ENCODE measurements at regions not wholly inside any gene's neighbourhood (a gene's known extent, or its start where the extent isn't known, plus 50 kb on each side); places are given as distances from the start of the nearest gene placed in this dataset.

GRCh38 chr10:4117604-4118003, 332.6 kb upstream of the KLF6 start:
- no peaks in the 10 kb centered on the region for H3K27me3 ChIP-seq
- 71 to 88% methylated on average over 1 of the region's 1 CpG for WGBS, 2 donors (ENCODE audit: low coverage in 1 of 2)
- DNase-seq: no peak
- in situ Hi-C loops (cut with MboI; ENCODE audit: low pct_ligation_motif_present in 1 of 4, low pct_unique_long_range_greater_than_20kb in 1 of 4, low sequenced_read_pairs in 3 of 4): no loop called here
- H3K4me3 ChIP-seq: no peak overlapping the region
- no peaks in the 10 kb centered on the region for H3K36me3 ChIP-seq
- H3K4me1 ChIP-seq: peaks cover 0 to 5% (median 0%) of the 10 kb centered on the region in 4 donors
- intact Hi-C loops (cut with DNase I; ENCODE audit: low total_unique reads): no loop called here
- H3K27ac ChIP-seq: no peak overlapping the region
- no peak for TF ChIP-seq POLR2A (IDR thresholded peaks at IDR 0.05)
- no peak for TF ChIP-seq POLR2AphosphoS5 (IDR thresholded peaks at IDR 0.05)
- no peak for TF ChIP-seq EP300 (IDR thresholded peaks at IDR 0.05; ENCODE audit: low read depth)
- TF ChIP-seq CTCF (IDR thresholded peaks at IDR 0.05): no peak
- peaks cover 0 to 4% of the 10 kb centered on the region in 2 donors for H3K9me3 ChIP-seq

GRCh38 chr10:4111643-4112042, 326.6 kb upstream of the KLF6 start:
- TF ChIP-seq POLR2A (IDR thresholded peaks at IDR 0.05) (no peak), POLR2AphosphoS5 (IDR thresholded peaks at IDR 0.05) (no peak), CTCF (IDR thresholded peaks at IDR 0.05) (no peak), EP300 (IDR thresholded peaks at IDR 0.05; ENCODE audit: low read depth) (no peak)
- in situ Hi-C loops (cut with MboI; ENCODE audit: low pct_ligation_motif_present in 1 of 4, low pct_unique_long_range_greater_than_20kb in 1 of 4, low sequenced_read_pairs in 3 of 4) (no loop called here), intact Hi-C loops (cut with DNase I; ENCODE audit: low total_unique reads) (no loop called here)
- WGBS, 2 donors (ENCODE audit: low coverage in 1 of 2): 70 to 80% methylated on average over 1 of the region's 1 CpG
- H3K4me1 ChIP-seq: no peaks in the 10 kb centered on the region
- H3K36me3 ChIP-seq: no peaks in the 10 kb centered on the region
- no peak for DNase-seq
- no peak overlapping the region for H3K27ac ChIP-seq
- H3K4me3 ChIP-seq: no peak overlapping the region
- H3K27me3 ChIP-seq: no peaks in the 10 kb centered on the region
- H3K9me3 ChIP-seq: peaks cover 0 to 4% of the 10 kb centered on the region in 2 donors

- H3K4me3 ChIP-seq: no peak overlapping the region
- 88 to 95% methylated on average over 3 of the region's 3 CpGs for WGBS, 2 donors (ENCODE audit: low coverage in 1 of 2)
- no peak overlapping the region for H3K27ac ChIP-seq
- TF ChIP-seq POLR2AphosphoS5 (IDR thresholded peaks at IDR 0.05) (no peak), CTCF (IDR thresholded peaks at IDR 0.05) (no peak), POLR2A (IDR thresholded peaks at IDR 0.05) (no peak), EP300 (IDR thresholded peaks at IDR 0.05; ENCODE audit: low read depth) (no peak)
- no peaks in the 10 kb centered on the region for H3K4me1 ChIP-seq
- no peaks in the 10 kb centered on the region for H3K36me3 ChIP-seq
- in situ Hi-C loops (cut with MboI; ENCODE audit: low pct_ligation_motif_present in 1 of 4, low pct_unique_long_range_greater_than_20kb in 1 of 4, low sequenced_read_pairs in 3 of 4) (no loop called here), intact Hi-C loops (cut with DNase I; ENCODE audit: low total_unique reads) (no loop called here)
- no peak for DNase-seq
- no peaks in the 10 kb centered on the region for H3K9me3 ChIP-seq
- H3K27me3 ChIP-seq: no peaks in the 10 kb centered on the region
These were observed 324.5 kb upstream of the KLF6 start for GRCh38 chr10:4109469-4109868.

GRCh38 chr10:4108693-4109092, 323.7 kb upstream of the KLF6 start:
- no peaks in the 10 kb centered on the region for H3K4me1 ChIP-seq
- intact Hi-C loops (cut with DNase I; ENCODE audit: low total_unique reads) (no loop called here), in situ Hi-C loops (cut with MboI; ENCODE audit: low pct_ligation_motif_present in 1 of 4, low pct_unique_long_range_greater_than_20kb in 1 of 4, low sequenced_read_pairs in 3 of 4) (no loop called here)
- no peak overlapping the region for H3K27ac ChIP-seq
- no peak overlapping the region for H3K4me3 ChIP-seq
- no peak for DNase-seq
- no peaks in the 10 kb centered on the region for H3K27me3 ChIP-seq
- H3K9me3 ChIP-seq: no peaks in the 10 kb centered on the region
- WGBS, 2 donors (ENCODE audit: low coverage in 1 of 2): 83% methylated on average over 4 of the region's 4 CpGs; no CpG with 5 or more reads in 1 of the 2 donors
- no peak for TF ChIP-seq POLR2A (IDR thresholded peaks at IDR 0.05)
- no peak for TF ChIP-seq CTCF (IDR thresholded peaks at IDR 0.05)
- no peak for TF ChIP-seq POLR2AphosphoS5 (IDR thresholded peaks at IDR 0.05)
- TF ChIP-seq EP300 (IDR thresholded peaks at IDR 0.05; ENCODE audit: low read depth): no peak
- H3K36me3 ChIP-seq: no peaks in the 10 kb centered on the region
